CD4-positive, alpha-beta T cell treated with Interleukin-1 beta for 1 hour (primary cell): ENCODE measurements at regions not wholly inside any gene's neighbourhood (a gene's known extent, or its start where the extent isn't known, plus 50 kb on each side); places are given as distances from the start of the nearest gene placed in this dataset.

ENCODE experiments used
- DNase-seq, 2 donors: peaks; one replicate each; pipeline ENCODE4 v3.0.0-alpha.2; 2020 to 2022

- DNase-seq: no peak
Measured at GRCh38 chr1:10848109-10848684, 51.8 kb upstream of the CASZ1 start.

- no peak for DNase-seq
Measured at GRCh38 chr1:10850026-10850425, 53.6 kb upstream of the CASZ1 start.

- no peak for DNase-seq
Measured at GRCh38 chr1:10851024-10852013, 54.9 kb upstream of the CASZ1 start.

DNA sequence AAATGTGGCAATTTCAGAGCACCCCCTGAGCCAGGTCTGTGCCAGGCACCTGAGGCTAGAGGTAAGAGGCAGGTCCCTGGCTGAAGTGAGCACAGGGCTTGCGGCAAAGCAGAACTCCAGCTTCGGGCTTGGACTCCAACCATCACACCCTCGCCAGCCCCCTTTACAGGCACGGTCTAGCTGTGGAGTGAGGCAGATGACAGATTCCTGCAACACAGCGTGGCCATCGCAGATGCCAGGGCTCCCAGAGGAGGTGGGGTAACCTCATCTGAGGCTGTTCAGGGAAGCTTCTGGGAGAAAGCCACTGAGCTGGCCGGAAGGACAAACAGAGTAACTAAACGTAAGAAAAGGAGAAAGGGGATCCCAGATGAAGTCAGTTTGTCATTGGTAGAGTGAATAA, 55.6 kb upstream of the CASZ1 start:
- DNase-seq: no peak

DNA sequence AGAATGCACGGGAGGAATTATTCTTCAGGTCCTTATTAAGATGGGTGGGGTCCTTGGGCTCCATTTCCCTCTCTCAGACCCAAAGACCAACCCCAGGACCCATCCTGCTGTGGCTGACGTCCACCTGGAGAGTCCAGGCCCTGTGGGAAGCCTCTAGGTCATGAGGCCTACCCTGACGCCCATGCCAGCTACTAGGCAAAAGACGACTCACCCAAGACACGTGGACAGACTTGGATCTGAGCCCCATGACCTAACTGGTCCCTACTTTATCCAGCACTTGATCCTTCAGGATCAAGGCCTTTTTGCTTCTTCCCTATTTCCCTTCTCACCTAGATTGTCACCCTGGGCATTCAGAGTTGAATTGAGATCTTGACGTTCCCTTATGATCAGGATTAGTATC, 56.0 kb upstream of the CASZ1 start:
- no peak for DNase-seq

DNA sequence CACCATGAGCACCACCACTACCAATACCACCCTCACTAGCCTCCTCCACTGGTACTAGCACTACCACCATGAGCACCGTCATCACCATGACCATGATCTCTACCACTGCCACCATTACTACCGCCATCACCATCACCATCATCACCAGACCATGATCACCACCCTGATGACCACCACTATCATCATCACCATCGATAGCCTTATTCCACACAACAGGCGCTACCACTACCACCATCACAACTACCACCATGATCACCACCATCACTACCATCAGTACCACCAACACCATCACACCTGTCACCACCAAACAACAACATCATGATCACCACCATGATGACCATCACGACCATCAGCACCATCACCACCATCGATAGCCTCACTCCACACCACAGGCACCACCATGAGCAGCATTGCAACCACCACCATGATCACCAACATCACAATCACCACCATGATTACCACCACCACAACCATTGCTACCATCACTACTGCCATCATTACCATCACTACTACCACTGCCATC, 56.6 kb upstream of the CASZ1 start:
- DNase-seq: no peak

DNA sequence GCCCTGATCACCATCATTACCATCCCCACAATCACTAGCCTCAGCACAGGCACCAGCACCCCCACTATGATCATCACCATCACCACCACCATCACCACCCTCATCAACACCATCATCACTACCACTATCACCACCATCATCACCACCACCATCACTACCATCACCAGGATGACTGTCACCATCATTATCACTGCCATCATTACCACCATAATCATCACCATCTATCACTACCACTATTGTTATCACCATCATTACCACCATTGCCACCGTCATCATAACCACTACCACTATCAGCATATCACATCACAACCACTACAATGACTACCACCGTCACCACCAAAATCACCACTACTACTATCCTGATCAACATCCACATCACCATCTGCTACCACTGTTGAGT, 57.3 kb upstream of the CASZ1 start:
- DNase-seq: no peak

DNA sequence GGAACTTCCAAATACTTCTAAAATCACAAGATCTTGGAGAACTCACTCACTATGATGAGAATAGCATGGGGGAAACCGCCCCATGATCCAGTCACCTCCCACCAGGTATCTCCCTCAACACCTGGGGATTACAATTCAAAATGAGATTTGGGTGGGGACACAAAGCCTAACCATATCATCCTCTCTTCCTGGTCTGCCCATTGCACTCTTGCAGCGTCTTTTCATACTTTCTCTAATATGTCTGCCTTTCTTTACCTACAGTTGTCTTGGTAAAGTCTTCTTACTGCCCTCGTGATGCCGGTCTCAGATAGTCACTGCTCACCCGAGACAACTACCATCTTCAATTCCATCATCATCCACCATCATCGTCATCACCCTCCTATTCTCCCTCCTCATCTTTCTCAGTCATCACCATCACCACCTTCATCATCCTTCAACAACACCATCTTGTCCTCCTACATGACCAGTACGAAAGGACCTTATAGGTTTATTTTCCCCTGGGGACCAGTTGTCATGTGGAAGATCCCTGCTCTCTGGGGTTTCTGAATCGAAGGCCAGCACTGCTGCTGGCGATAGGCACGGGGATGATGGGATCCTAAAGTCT, 58.5 kb upstream of the CASZ1 start:
- DNase-seq: no peak

- no peak for DNase-seq
Measured at GRCh38 chr1:10856176-10856683, 59.8 kb upstream of the CASZ1 start.

- no peak for DNase-seq
Measured at GRCh38 chr1:10856863-10857598, 60.6 kb upstream of the CASZ1 start.

DNA sequence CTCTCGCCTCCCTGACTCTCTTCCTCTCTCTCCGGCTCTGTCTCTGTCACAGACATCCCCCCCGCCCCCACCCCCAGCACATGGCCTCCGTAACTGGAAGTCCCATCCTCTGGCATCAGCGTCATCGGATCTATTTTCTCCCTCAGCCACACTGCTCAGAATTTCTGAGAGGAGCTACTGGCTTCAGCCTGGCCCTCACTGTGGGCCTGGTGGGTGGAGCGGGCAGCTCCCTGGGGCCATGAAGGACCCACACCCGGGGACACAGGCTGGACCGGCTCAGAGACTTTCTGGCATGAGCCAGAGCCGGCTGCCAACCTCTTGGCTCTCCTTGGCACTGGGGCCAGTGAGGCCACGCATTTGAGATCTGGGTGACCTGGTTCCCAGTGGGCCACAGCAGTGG, 61.2 kb upstream of the CASZ1 start:
- DNase-seq: no peak

DNA sequence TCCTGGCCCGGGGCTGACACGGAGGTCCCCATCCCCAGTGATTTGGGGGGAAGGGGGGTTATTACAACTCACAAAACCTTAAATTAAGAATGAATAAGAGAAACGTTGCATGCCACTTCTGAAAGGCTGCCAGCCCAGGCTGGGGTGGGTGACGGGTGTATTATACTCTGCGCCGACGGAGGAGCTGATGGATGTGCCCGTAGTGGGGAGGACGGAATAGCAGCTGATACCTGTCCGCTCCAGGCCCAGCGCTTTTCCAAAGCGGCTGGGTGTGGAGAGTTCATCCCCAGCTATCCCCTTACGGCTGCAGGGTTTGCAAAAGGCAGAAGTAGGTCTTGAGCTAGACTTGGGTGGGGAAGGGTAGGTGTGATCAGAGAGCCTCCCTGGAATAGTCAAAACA, 63.8 kb upstream of the CASZ1 start:
- DNase-seq: no peak

- no peak for DNase-seq
Measured at GRCh38 chr1:10860682-10861081, 64.2 kb upstream of the CASZ1 start.

DNA sequence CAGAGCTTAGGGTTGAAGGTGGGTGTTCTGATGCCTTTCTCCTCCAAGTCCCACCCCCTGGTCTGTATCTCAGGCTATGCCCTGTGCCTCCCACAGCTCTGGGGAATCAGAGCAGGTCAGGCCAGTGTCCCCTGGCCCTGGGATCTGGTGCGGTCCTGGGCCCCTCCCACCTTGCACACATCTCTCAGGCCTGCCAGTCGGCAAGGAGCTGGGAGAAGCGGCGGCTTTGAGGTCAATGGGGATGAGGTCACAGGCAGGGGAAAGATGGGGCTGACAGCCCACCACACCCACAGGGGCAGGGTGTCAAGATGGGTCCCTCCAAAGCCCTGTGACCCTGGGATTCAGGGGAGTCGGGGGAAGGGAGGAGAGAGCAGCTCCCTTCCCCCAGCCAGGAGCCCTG, 65.4 kb upstream of the CASZ1 start:
- DNase-seq: no peak

DNA sequence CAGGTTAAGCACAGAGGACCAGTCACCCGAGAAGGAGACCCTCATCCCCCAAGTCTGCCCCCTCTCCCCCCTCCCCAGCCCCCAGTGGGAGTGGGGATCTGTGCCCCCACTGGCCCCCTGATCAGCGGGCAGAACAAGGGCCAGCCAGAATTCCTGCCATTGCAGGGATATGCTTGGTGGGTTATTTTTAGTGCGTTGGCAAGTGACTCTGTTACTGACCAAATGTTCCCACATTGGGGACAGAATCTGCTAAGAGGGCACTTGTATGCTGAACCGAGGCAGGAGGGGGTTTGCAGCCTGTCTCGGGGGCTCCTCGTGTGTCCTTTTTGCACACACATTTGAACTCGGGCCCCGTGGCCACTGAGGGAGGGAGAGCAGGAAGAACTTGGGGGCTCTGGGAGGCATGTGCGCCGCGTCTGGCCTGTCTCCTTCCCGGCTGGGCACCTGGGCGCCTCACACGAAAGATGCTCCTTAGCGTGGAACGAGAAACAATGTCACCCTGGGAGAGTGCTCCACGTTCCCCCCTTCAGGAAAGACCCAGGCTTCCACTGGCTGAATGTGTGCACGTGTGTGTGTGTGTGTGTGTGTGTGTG, 66.4 kb upstream of the CASZ1 start:
- DNase-seq: no peak

DNA sequence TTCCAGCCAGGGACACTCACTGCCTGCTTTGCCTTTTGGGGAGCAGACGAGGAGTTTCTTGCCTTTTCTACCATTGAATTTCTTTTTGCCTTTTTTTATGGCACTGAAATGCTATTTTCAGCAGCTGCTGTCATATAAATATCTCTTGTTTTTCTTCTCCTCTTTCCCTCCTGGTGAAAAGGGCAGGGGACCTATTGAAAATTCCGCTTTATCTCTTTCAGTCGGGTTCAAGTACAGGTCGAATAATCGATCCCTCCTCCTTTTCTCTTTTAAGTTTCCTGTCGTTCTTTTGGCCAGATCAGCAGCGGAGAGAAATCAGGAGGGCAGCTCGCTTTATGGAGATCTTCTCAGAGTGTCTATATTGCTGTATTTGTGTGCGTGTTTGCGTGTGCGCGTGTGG, 67.4 kb upstream of the CASZ1 start:
- DNase-seq: no peak

DNA sequence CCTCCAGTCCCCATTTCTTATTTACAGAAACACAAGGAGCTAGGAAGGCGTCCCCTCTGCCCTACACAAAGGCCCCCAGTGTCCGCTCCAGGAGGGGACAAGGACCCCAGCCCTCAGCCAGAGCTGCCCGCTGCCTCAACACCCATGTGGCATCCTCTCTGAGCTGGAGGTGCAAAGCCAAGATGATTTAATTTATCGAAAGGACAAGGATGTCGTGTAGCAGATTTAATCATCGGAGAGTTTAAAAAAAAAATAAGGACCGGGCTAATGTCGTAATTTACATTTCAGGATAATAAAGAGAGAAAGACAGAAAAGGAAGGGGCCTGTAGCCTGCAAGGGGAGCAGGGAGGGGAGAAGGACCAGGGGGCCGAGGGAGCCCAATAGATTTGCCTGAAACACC, 68.3 kb upstream of the CASZ1 start:
- DNase-seq: no peak

GRCh38 chr1:10865518-10866320, 69.3 kb upstream of the CASZ1 start:
- DNase-seq: no peak

- no peak for DNase-seq
Measured at GRCh38 chr1:10866321-10867093, 70.1 kb upstream of the CASZ1 start.

- peak; percentile 56 to 67 for DNase-seq
Measured at GRCh38 chr1:10867138-10867721, 70.8 kb upstream of the CASZ1 start.
